Pancreas (tissue), 10 donors: ENCODE measurements at regions not wholly inside any gene's neighbourhood (a gene's known extent, or its start where the extent isn't known, plus 50 kb on each side); places are given as distances from the start of the nearest gene placed in this dataset.
A peak's percentile ranks its signal among the peaks of the same experiment; 100 is the strongest.

Experiments
- ATAC-seq, 4 donors: fragments of 200-7000 bp; cut with Tn5 transposase; one replicate each; pipeline versions ENCODE4 v1.8.0 to v1.9.1; 2020; ENCODE audit warnings: mild to moderate bottlenecking in 4 of 4, moderate library complexity in 4 of 4
- DNase-seq, 6 donors: peaks; one replicate each; pipeline ENCODE4 v3.0.0-alpha.2; 2020
- FAIRE-seq: peaks from 2 replicates; lab custom pipeline; 2012; peaks lifted over from hg19 to GRCh38; lab: Jason Lieb, UNC
- H3K27ac ChIP-seq, 4 donors: fragments of 200-600 bp; sonication (generic); 1 replicate in 3 of 4; 2 replicates in 1 of 4; pipeline versions ENCODE4 v1.5.0 to v1.8.0; 2020
- H3K27me3 ChIP-seq, 4 donors: fragments of 200-600 bp; one replicate each; pipeline ENCODE4 v1.8.0; 2021
- H3K36me3 ChIP-seq, 3 donors: fragments of 200-600 bp; sonication (generic) in 1 of 3; one replicate each; pipeline versions ENCODE4 v1.5.0 to v1.8.0; 2020 to 2021
- H3K4me1 ChIP-seq, 3 donors: fragments of 200-600 bp; one replicate each; pipeline ENCODE4 v1.8.0; 2021
- H3K4me3 ChIP-seq, 4 donors: fragments of 200-600 bp; sonication (generic) in 2 of 4; one replicate each; pipeline versions ENCODE4 v1.5.0 to v1.8.0; 2020 to 2021
- H3K9me3 ChIP-seq, 4 donors: fragments of 200-600 bp; one replicate each; pipeline ENCODE4 v1.8.0; 2021
- CTCF ChIP-seq, 4 donors: fragments of 200-600 bp; sonication (generic) in 3 of 4; IDR thresholded peaks; one replicate each; pipeline versions ENCODE4 v1.5.0 to v1.8.0; 2021; ENCODE audit warnings: antibody characterized with exemption in 4 of 4
- WGBS, 2 donors: extraction: QIAGEN DNeasy Blood & Tissue Kit; methylation state at CpG; one replicate each; pipeline ENCODE4 v1.1.7; 2013; 5-methylcytosine and 5-hydroxymethylcytosine counted together
- intact Hi-C, 3 donors: fragments of 100-400 bp; cut with DNase I; formaldehyde crosslinking; loops; one replicate each; pipeline versions ENCODE4 v1.11.1 to v1.14.2; 2022
- donor health status: healthy with polysubstance abuse.
- donor health status: DM: no; HTN: no; CAD: no; lungs with moderate emphysema.
- donor health status: DM: no; HTN: no; CAD: no.
- donor health status: control.
- donor health status: control.
- donor health status: Bipolar disorder and iron deficiency.
- donor health status: DM: yes; HTN: yes; CAD: no.
- donor health status: DM: no; HTN: no; CAD: no.
- donor health status: DM: no; HTN: no; CAD: no.
- donor health status: DM: yes; HTN: yes; CAD: no.

GRCh38 chr12:86550218-86551145 is 294.3 kb upstream of the MGAT4C start:
- Histone ChIP-seq H3K9me3 (no peaks in the 10 kb centered on the region), H3K27ac (no peak overlapping the region), H3K27me3 (no peaks in the 10 kb centered on the region), H3K36me3 (no peaks in the 10 kb centered on the region), H3K4me3 (no peak overlapping the region), H3K4me1 (no peaks in the 10 kb centered on the region)
- no peak for TF ChIP-seq CTCF (IDR thresholded peaks at IDR 0.05)
- ATAC-seq (peak; percentile 32 to 88 (median 60)), DNase-seq (peak in 3 of 6 donors; percentile 17 to 32 (median 22)), FAIRE-seq (no peak)
- WGBS, 2 donors: 81 to 89% methylated on average over 7 of the region's 7 CpGs
- intact Hi-C loops: no loop called here

- ATAC-seq: no peak
- Histone ChIP-seq H3K36me3 (no peaks in the 10 kb centered on the region), H3K4me1 (no peaks in the 10 kb centered on the region), H3K27ac (no peak overlapping the region), H3K27me3 (peaks cover 0 to 3% (median 0%) of the 10 kb centered on the region in 4 donors), H3K9me3 (no peaks in the 10 kb centered on the region), H3K4me3 (no peak overlapping the region)
- WGBS, 2 donors: 34 to 35% methylated on average over 3 of the region's 3 CpGs
- intact Hi-C loops: no loop called here
- no peak for DNase-seq
- TF ChIP-seq CTCF (IDR thresholded peaks at IDR 0.05): no peak
- no peak for FAIRE-seq
These were observed 287.5 kb upstream of the MGAT4C start for GRCh38 chr12:86543716-86544115.

- DNase-seq (no peak), ATAC-seq (no peak), FAIRE-seq (no peak)
- H3K4me1 ChIP-seq: no peaks in the 10 kb centered on the region
- intact Hi-C loops: no loop called here
- 66 to 74% methylated on average over 1 of the region's 1 CpG for WGBS, 2 donors
- no peaks in the 10 kb centered on the region for H3K36me3 ChIP-seq
- H3K27ac ChIP-seq: no peak overlapping the region
- H3K4me3 ChIP-seq: no peak overlapping the region
- no peak for TF ChIP-seq CTCF (IDR thresholded peaks at IDR 0.05)
- H3K9me3 ChIP-seq: no peaks in the 10 kb centered on the region
- H3K27me3 ChIP-seq: no peaks in the 10 kb centered on the region
These were observed 274.9 kb upstream of the MGAT4C start for GRCh38 chr12:86530996-86531655.

GRCh38 chr12:86526060-86526595 is 269.9 kb upstream of the MGAT4C start:
- intact Hi-C loops: no loop called here
- no peak for FAIRE-seq
- H3K27ac ChIP-seq: no peak overlapping the region
- no peak for ATAC-seq
- no peaks in the 10 kb centered on the region for H3K36me3 ChIP-seq
- H3K9me3 ChIP-seq: no peaks in the 10 kb centered on the region
- WGBS, 2 donors: 77 to 92% methylated on average over 4 of the region's 4 CpGs
- H3K4me1 ChIP-seq: no peaks in the 10 kb centered on the region
- peak in 2 of 6 donors; percentile 31 to 43 for DNase-seq
- TF ChIP-seq CTCF (IDR thresholded peaks at IDR 0.05): no peak
- H3K27me3 ChIP-seq: no peaks in the 10 kb centered on the region
- H3K4me3 ChIP-seq: no peak overlapping the region
